ENCODE measurements at regions not wholly inside any gene's neighbourhood (a gene's known extent, or its start where the extent isn't known, plus 50 kb on each side); places are given as distances from the start of the nearest gene placed in this dataset.

DNA sequence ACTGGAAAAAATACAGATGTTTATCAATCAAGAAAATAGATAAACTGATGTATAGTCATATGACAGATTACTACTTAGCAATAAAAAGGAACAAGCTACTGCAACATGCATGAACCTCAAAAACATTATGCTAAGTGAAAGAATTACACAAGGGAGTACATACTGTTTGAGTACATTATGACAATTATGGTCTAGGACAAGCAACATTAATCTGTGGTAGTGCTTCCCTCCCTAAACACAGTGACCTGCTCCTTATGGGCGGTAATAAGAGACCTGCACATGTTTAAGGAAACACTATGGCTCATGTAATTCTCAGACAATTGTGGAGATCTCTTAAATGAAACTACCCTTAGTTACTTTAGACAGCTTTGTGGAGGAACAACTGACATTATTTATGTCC is 421.2 kb upstream of the FBXO33 start:
- no peaks in the 10 kb centered on the region for H3K9me2 ChIP-seq
- 17% methylated on average over 1 of the region's 1 CpG for WGBS (ENCODE audit: low lambda C conversion rate)
- H3K27ac ChIP-seq (ENCODE audit: low read depth in 2 of 2, low read length in 1 of 2): no peak overlapping the region
- POLR2A ChIA-PET: no interaction called here
- no peaks in the 10 kb centered on the region for H3K36me3 ChIP-seq (replicated peaks in 1 of 2; ENCODE audit: control insufficient read depth in 1 of 2, insufficient read depth in 2 of 2, low read length in 1 of 2)
- H3K27me3 ChIP-seq (ENCODE audit: insufficient read depth): no peaks in the 10 kb centered on the region
- TF ChIP-seq NRF1 (IDR thresholded peaks at IDR 0.05; ENCODE audit: low read depth, low read length) (no peak), RAD21 (IDR thresholded peaks at IDR 0.05; ENCODE audit: low read length) (no peak), FOXJ3 (CRISPR knock-in tag; IDR thresholded peaks at IDR 0.05) (no peak), JUND (IDR thresholded peaks at IDR 0.05) (no peak), SMC3 (IDR thresholded peaks at IDR 0.05; ENCODE audit: low read depth, low read length) (no peak), GATA2 (CRISPR knock-in tag; IDR thresholded peaks at IDR 0.05) (no peak), CHD2 (IDR thresholded peaks at IDR 0.05; ENCODE audit: low read length, partially characterized antibody) (no peak), GABPA (IDR thresholded peaks at IDR 0.05; ENCODE audit: low read depth) (no peak), ELF1 (IDR thresholded peaks at IDR 0.05) (no peak), TAF1 (IDR thresholded peaks at IDR 0.05; ENCODE audit: borderline replicate concordance, low read depth, low read length) (no peak), FOSL2 (IDR thresholded peaks at IDR 0.05; ENCODE audit: borderline replicate concordance, low read depth) (no peak), MEF2A (IDR thresholded peaks at IDR 0.05; ENCODE audit: borderline replicate concordance, low read depth) (no peak), TCF12 (IDR thresholded peaks at IDR 0.05) (no peak), SIN3A (IDR thresholded peaks at IDR 0.05; ENCODE audit: borderline replicate concordance, low read depth, low read length) (no peak), TEAD4 (IDR thresholded peaks at IDR 0.05; ENCODE audit: borderline replicate concordance, insufficient read depth) (no peak), EZH2phosphoT487 (IDR thresholded peaks at IDR 0.05; ENCODE audit: borderline replicate concordance, low read depth) (no peak), MXI1 (IDR thresholded peaks at IDR 0.05; ENCODE audit: low read depth, low read length) (no peak)
- TF ChIP-seq, protein P1, sequence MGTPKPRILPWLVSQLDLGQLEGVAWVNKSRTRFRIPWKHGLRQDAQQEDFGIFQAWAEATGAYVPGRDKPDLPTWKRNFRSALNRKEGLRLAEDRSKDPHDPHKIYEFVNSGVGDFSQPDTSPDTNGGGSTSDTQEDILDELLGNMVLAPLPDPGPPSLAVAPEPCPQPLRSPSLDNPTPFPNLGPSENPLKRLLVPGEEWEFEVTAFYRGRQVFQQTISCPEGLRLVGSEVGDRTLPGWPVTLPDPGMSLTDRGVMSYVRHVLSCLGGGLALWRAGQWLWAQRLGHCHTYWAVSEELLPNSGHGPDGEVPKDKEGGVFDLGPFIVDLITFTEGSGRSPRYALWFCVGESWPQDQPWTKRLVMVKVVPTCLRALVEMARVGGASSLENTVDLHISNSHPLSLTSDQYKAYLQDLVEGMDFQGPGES (IDR thresholded peaks at IDR 0.05; ENCODE audit: low read depth, low read length): no peak
- TF ChIP-seq, protein P2, sequence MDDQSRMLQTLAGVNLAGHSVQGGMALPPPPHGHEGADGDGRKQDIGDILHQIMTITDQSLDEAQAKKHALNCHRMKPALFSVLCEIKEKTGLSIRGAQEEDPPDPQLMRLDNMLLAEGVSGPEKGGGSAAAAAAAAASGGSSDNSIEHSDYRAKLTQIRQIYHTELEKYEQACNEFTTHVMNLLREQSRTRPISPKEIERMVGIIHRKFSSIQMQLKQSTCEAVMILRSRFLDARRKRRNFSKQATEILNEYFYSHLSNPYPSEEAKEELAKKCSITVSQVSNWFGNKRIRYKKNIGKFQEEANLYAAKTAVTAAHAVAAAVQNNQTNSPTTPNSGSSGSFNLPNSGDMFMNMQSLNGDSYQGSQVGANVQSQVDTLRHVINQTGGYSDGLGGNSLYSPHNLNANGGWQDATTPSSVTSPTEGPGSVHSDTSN (IDR thresholded peaks at IDR 0.05): no peak
- TF ChIP-seq, protein P3, sequence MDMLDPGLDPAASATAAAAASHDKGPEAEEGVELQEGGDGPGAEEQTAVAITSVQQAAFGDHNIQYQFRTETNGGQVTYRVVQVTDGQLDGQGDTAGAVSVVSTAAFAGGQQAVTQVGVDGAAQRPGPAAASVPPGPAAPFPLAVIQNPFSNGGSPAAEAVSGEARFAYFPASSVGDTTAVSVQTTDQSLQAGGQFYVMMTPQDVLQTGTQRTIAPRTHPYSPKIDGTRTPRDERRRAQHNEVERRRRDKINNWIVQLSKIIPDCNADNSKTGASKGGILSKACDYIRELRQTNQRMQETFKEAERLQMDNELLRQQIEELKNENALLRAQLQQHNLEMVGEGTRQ (IDR thresholded peaks at IDR 0.05; ENCODE audit: borderline replicate concordance, low read depth, low read length): no peak
- H3K4me2 ChIP-seq: no peak overlapping the region
- H3K9ac ChIP-seq: no peak overlapping the region
- H3K4me1 ChIP-seq (ENCODE audit: control insufficient read depth in 1 of 2, insufficient read depth in 2 of 2, low read depth in 1 of 2, low read length in 1 of 2): no peaks in the 10 kb centered on the region
- no peaks in the 10 kb centered on the region for H4K20me1 ChIP-seq (ENCODE audit: insufficient read depth)
- no peaks in the 10 kb centered on the region for H3F3A ChIP-seq (replicated peaks; ENCODE audit: insufficient read depth)
- H3K79me2 ChIP-seq (ENCODE audit: insufficient read depth): no peaks in the 10 kb centered on the region
- no peak for DNase-seq
- no peak overlapping the region for H3K4me3 ChIP-seq (ENCODE audit: low read depth in 2 of 2, low read length in 1 of 2)
- no peaks in the 10 kb centered on the region for H3K9me3 ChIP-seq
- CTCF ChIA-PET: no interaction called here
- H2AFZ ChIP-seq (ENCODE audit: low read depth): no peak overlapping the region
